ENCODE measurements at regions not wholly inside any gene's neighbourhood (a gene's known extent, or its start where the extent isn't known, plus 50 kb on each side); places are given as distances from the start of the nearest gene placed in this dataset.

DNA sequence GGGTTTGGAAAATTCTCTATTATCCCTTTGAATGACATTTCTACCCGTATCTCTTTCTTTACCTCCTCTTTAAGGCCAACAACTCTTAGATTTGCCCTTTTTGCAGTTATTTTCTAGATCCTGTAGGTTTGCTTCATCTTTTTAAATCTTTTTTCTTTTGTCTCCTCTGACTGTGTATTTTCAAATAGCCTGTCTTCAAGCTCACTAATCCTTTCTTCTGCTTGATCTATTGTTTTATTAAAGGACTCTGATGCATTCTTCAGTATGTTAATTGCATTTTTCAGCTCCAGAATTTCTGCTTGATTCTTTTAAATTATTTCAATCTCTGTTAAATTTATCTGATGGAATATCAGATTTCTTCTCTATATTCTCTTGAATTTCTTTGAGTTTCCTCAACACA, 324.3 kb downstream of the PLA2G4A start:
- no peak for DNase-seq (ENCODE audit: insufficient read length, low spot score)
- no peak for TF ChIP-seq POLR2A (IDR thresholded peaks at IDR 0.05; ENCODE audit: low read depth, low read length)

DNA sequence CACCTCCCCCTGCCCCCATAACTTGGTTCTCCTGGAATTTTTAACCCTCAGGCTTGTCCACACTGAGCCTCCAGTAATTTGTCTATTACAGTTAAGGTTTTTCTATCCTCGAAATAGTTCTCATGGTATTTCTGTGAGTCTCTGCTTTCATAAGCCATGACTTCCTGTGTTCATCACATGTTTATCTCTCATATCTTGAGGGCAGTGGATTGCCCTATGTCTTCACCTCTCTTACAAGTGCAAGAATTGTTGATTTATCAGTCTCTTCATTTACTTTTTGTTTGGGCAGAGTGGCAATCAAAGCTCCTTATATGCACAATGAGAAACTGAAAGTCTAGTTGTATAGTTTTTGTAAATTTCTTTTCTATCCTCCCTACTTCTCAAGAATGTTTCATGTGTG, 328.4 kb downstream of the PLA2G4A start:
- TF ChIP-seq POLR2A (IDR thresholded peaks at IDR 0.05; ENCODE audit: low read depth, low read length): no peak
- FAIRE-seq: no peak
- no peak for DNase-seq (ENCODE audit: insufficient read length, low spot score)

More for the DNA sequence above, 324.3 kb downstream of the PLA2G4A start:
- no peak for FAIRE-seq

DNA sequence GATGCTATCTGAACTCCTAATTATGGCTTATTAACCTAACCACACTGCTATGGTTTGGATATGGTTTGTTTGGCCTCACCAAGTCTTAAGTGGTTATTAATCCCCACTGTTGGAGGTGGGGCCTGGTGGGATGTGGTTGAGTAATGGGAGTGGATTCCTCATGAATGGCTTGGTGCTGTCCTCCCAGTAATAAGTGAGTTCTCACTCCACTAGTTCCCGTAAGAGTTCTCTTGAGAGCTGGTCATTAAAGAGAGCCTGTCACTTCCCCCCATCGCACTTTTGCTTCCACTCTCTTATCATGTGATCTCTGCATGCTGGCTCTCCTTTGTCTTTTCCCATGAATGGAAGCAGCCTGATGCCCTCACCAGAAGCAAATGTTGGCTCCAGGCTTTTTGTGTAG, 328.8 kb downstream of the PLA2G4A start:
- TF ChIP-seq POLR2A (IDR thresholded peaks at IDR 0.05; ENCODE audit: low read depth, low read length): no peak
- DNase-seq (ENCODE audit: insufficient read length, low spot score): no peak
- FAIRE-seq: no peak

DNA sequence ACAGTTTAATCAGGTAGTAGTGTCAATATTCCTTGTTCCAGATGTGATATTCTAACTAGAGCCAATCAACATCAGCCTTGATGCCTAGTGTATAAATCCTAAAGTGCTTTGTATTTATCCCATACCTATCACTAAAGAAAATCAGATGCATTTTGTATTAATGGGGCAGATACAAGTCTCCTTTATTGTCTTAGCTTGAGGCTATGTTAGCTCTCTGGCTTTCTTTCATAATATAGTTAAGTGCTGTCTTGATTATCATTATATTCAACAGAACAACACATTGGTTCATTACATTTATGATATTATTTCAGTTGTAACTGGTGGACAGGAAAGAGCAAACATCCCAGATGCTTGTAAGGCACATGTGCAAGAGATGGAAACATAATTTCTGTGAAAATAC, 338.8 kb downstream of the PLA2G4A start:
- DNase-seq (ENCODE audit: insufficient read length, low spot score): no peak
- TF ChIP-seq POLR2A (IDR thresholded peaks at IDR 0.05; ENCODE audit: low read depth, low read length): no peak
- no peak for FAIRE-seq

DNA sequence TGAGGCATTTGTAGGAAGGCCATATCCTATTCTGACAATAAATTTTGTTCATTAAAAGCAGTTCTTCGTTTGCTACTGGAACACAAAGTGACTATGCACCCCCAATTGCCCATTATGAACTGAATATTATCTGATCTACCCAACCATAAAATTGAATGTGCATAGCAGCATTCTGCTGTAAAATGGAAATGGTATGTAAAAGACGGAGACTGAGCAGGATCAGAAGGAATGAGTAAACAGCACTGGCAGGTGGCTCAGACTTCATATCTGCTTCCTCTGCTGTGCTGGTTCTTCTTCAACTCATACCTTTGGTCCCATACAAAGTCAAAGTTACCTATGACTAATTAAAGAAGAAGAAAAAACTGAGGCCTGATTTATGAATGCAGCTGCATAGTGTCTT, 339.5 kb downstream of the PLA2G4A start:
- DNase-seq (ENCODE audit: insufficient read length, low spot score): no peak
- TF ChIP-seq POLR2A (IDR thresholded peaks at IDR 0.05; ENCODE audit: low read depth, low read length): no peak
- no peak for FAIRE-seq

DNA sequence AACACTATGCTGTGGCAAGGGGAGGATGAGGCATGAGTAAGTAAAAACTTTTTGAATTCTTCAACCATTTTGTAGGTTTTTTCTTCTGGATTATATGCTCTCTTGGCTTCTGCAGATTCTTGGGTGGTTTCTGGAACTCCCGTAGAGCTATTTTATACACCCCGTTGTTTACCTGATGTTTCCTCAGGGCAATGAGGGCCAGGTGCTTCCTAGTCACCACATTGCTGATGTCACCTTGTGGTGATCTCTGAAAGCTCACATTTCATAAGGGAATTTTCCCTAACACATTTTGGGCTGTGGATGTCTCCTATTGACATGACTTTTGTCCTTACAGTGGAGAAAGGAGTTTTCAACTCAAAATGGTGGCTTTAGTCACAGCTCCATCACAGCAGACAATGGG, 356.6 kb downstream of the PLA2G4A start:
- FAIRE-seq (no peak), DNase-seq (ENCODE audit: insufficient read length, low spot score) (no peak)
- TF ChIP-seq POLR2A (IDR thresholded peaks at IDR 0.05; ENCODE audit: low read depth, low read length): no peak

DNA sequence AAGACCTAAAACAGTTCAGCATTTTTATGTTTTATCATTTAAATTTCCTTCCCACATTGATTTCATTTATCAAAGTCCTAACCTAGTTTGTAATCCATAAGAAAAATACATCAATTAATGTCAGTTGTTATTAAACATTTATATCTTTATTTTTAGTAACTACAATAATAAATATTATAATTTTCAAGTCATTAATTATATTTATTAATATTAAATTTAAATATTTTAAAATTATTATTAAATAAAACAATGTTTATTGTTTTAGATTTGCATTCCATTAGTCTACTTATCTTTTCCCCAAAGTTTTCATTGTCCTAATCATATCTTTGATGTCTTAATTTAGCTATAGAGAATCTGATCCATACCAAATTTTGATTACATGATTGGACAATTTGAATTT, 368.9 kb downstream of the PLA2G4A start:
- no peak for TF ChIP-seq POLR2A (IDR thresholded peaks at IDR 0.05; ENCODE audit: low read depth, low read length)
- no peak for FAIRE-seq

DNA sequence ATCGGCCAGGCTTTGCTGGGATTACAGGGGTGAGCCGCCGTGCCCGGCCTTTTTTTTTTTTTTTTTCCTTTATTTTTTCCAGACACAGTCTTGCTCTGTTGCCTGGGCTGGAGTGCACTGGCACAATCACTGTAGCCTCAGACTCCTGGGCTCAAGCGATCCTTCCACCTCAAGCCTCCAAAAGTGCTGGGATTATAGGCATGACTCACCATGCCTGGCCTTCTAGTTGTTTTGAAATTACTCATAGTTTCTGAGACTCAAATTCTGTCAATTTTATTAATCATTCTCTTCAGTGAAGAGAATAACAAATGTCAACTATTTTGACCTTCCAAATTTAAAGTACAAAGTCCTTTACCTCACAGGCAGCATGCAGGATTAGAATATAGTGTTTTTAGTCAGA, 374.5 kb downstream of the PLA2G4A start:
- FAIRE-seq: peak; percentile 84
- no peak for TF ChIP-seq POLR2A (IDR thresholded peaks at IDR 0.05; ENCODE audit: low read depth, low read length)
- peak; percentile 3 for DNase-seq (ENCODE audit: insufficient read length, low spot score)

More for the DNA sequence above, 368.9 kb downstream of the PLA2G4A start:
- no peak for DNase-seq (ENCODE audit: insufficient read length, low spot score)

DNA sequence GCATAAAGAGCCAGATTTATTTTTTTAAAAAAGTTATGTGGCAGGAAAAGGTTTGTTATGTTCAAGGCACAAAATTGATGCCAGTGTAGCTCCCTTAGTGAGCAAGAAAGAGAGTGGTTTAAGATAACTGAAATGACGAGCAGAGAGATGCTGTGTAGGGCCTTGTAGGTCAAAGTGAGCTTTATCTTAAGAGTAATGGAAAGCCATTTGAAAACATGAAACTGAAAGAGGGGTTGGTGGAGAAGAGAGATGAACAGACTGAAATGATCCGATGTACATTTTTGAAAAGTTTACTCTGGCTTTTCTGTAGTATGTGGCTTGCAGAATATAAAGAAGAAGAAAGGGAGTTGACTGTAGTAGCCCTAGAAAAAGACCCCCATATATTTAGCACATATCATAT, 383.6 kb downstream of the PLA2G4A start:
- DNase-seq (ENCODE audit: insufficient read length, low spot score) (no peak), FAIRE-seq (no peak)
- no peak for TF ChIP-seq POLR2A (IDR thresholded peaks at IDR 0.05; ENCODE audit: low read depth, low read length)

DNA sequence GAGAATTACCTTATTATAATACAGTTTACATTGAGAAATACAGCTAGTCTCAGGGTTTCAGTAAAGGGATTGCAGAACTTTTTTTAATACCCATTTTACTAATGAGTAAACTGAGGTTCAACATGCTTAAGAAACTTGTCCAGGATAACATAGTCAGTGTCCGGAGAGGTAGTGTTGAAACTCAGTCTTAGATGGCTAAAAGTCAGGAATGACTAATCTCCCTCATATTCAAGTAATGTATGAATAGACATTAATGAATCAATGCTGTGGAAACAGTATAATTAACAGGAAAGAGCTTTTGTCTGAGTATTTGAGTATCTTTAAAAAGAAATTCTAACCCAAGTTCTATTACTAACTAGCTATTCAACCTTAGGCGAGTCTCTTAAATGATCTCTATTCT, 397.6 kb downstream of the PLA2G4A start:
- DNase-seq (ENCODE audit: insufficient read length, low spot score) (no peak), FAIRE-seq (no peak)
- no peak for TF ChIP-seq POLR2A (IDR thresholded peaks at IDR 0.05; ENCODE audit: low read depth, low read length)

DNA sequence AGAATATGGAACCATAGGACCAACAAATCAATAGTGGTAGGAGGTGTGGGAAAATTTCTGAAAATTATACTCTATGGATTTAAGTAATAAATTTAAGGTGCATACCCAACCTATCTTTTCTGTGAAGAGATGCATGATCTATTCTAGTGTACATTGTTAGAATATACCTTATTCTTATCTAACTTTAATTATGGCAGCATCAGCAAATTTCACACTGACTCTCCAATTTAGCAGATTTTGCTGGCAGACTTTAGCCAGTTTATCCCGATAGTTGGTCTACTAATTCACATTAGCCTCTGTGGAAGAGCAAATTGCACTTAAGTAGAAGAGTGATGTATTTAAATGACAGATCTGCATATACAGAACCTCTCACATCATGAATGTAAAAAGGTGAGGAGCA, 400.0 kb downstream of the PLA2G4A start:
- DNase-seq (ENCODE audit: insufficient read length, low spot score): no peak
- FAIRE-seq: no peak

DNA sequence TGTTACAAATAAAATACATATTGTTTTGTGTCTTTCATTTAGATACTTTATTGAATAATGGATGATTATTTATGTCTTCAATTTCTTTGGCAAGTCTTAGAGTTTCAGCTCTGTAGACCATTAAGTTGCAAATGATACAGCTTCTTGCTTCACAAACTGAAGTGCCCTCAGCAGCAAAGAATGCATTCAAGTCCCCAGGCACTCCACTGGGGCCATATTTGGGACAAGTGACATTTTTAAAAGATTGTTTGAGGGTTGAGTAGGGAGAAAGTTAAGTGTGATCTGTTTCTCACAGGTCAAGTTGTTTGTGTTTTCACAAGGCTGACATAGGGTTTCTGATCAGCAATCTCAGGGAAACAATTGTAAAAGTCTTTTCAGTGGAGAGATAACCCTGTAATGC, 400.7 kb downstream of the PLA2G4A start:
- DNase-seq (ENCODE audit: insufficient read length, low spot score): no peak

More for the DNA sequence above, 400.0 kb downstream of the PLA2G4A start:
- no peak for TF ChIP-seq POLR2A (IDR thresholded peaks at IDR 0.05; ENCODE audit: low read depth, low read length)

DNA sequence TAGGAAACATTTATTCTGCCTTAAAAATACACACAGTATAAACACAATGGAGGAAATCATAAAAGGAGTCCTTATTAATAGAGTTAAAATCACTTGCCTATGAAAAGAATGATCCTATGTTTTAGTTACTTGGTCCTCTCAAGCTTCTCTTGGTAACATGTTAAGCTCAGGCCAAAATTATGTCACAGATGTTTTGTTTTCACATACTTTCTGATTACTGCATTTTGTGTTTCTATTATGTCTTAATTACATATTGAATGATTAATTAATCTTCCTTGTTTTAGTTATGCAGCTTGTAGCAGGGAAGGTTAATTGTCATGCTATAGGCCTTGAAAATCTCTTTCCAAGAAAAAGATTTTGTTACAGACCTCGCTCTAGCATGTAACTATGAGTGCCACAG, 406.0 kb downstream of the PLA2G4A start:
- DNase-seq (ENCODE audit: insufficient read length, low spot score): no peak
- FAIRE-seq: no peak
- no peak for TF ChIP-seq POLR2A (IDR thresholded peaks at IDR 0.05; ENCODE audit: low read depth, low read length)

More for the DNA sequence above, 400.7 kb downstream of the PLA2G4A start:
- TF ChIP-seq POLR2A (IDR thresholded peaks at IDR 0.05; ENCODE audit: low read depth, low read length): no peak
- no peak for FAIRE-seq

DNA sequence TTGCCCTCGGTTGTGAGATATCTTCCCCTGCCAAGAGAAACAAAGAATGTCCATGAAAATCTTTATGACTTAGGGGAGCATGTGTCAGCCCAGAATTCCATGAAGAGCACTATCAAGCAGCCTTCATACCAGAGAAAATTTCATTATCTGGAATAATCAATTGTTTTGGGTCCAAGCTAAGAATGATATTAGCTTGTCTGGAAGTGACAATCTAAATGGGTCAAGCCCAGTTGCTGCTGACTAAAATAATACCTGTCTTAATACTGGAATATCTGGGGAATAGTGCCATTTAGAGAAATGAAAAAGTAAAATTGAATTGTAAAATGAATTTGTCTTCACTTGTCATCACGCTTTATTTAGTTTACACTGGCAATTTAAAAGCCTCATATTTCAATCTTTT, 407.4 kb downstream of the PLA2G4A start:
- FAIRE-seq: no peak
- no peak for TF ChIP-seq POLR2A (IDR thresholded peaks at IDR 0.05; ENCODE audit: low read depth, low read length)
- no peak for DNase-seq (ENCODE audit: insufficient read length, low spot score)

DNA sequence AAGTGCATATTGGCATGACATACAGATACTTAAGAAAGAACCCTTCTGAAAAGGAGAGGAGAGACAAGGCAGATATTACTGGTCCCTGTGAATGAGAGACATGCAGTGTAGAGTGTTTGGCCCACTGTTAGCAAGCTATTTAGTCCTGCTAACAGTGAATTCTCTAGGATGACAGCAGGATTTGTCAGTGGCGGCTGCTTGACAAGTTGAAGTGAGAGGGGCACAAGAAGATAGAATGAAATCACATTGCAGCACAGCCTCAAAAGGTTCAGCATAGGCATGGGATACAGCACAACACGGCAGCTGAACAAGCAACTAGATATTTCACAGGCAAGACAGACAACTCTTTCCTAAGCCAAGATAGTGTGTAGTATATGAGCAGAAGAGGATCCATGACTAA, 407.9 kb downstream of the PLA2G4A start:
- FAIRE-seq (no peak), DNase-seq (ENCODE audit: insufficient read length, low spot score) (no peak)
- no peak for TF ChIP-seq POLR2A (IDR thresholded peaks at IDR 0.05; ENCODE audit: low read depth, low read length)

DNA sequence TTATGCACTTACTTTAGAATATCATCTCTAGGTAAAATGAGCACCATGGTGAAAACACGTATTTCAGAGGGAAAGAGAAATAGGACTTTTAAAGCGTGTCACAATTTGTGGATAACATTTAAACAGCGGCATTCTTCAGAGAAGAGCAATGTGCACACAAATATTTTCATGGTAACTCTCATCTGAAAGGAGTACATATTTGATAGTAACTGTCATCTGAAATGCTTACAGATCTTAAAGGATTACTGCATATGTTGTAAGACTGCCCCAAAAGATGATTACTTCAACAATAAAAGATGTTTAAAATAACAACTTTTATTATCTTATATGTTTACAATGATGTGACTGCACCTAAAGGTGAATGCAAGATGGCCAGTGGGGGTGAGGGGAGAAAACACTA, 408.8 kb downstream of the PLA2G4A start:
- no peak for TF ChIP-seq POLR2A (IDR thresholded peaks at IDR 0.05; ENCODE audit: low read depth, low read length)
- no peak for DNase-seq (ENCODE audit: insufficient read length, low spot score)
- no peak for FAIRE-seq

Measured in H54 (cell line).